ENCODE measurements at regions not wholly inside any gene's neighbourhood (a gene's known extent, or its start where the extent isn't known, plus 50 kb on each side); places are given as distances from the start of the nearest gene placed in this dataset.

DNA sequence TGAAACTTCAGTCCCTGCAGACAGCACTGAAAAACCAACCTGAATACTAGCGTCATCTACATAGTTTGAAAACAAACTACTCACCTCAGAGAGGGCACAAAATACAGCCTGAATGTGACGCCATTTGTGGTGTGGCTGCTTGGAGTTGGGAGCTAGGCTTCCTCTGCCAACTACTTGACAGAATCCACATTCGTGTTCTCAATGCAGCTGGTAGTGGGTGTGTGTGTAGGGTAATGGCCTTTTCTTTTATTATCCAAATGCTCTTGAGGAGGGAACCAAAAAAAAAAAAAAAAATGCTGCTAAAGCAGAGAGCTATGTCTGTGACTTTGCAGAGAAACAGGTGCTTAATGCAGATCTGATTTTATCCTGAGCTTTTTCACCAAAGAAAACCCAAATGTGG, 207.8 kb downstream of the OTOR start:
- TF ChIP-seq, protein P1, sequence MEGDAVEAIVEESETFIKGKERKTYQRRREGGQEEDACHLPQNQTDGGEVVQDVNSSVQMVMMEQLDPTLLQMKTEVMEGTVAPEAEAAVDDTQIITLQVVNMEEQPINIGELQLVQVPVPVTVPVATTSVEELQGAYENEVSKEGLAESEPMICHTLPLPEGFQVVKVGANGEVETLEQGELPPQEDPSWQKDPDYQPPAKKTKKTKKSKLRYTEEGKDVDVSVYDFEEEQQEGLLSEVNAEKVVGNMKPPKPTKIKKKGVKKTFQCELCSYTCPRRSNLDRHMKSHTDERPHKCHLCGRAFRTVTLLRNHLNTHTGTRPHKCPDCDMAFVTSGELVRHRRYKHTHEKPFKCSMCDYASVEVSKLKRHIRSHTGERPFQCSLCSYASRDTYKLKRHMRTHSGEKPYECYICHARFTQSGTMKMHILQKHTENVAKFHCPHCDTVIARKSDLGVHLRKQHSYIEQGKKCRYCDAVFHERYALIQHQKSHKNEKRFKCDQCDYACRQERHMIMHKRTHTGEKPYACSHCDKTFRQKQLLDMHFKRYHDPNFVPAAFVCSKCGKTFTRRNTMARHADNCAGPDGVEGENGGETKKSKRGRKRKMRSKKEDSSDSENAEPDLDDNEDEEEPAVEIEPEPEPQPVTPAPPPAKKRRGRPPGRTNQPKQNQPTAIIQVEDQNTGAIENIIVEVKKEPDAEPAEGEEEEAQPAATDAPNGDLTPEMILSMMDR (IDR thresholded peaks at IDR 0.05; ENCODE audit: low read depth, low read length) = no peak
- H3K27ac ChIP-seq = no peak overlapping the region
- no peaks in the 10 kb centered on the region for H3K27me3 ChIP-seq (ENCODE audit: insufficient read depth, low read depth, severe bottlenecking)
- no peaks in the 10 kb centered on the region for H3K36me3 ChIP-seq
- H3K4me3 ChIP-seq (ENCODE audit: low read depth, low read length) = no peak overlapping the region
- H3K9me3 ChIP-seq (ENCODE audit: severe bottlenecking) = peaks cover 6% of the 10 kb centered on the region
- no peak for DNase-seq

DNA sequence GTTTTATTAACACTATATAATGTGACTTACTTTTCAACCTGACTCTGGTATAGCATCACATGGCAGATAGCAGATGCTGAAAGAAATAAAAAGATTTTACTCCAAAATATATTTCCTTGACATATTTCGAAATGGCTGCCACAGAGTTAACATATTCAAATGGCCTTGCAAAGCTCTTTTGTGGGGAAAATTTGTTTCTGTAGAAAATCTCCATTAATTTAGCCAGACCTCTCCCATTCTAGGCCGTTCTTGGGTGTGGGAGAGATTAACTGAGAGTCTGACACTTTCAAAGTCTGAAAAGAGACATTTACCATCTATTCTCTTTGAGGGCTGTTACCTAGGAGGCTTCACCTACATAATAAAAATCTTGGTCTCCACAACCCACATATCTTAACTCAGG, 217.2 kb downstream of the OTOR start:
- no peak for DNase-seq
- H3K36me3 ChIP-seq = no peaks in the 10 kb centered on the region
- no peaks in the 10 kb centered on the region for H3K27me3 ChIP-seq (ENCODE audit: insufficient read depth, low read depth, severe bottlenecking)
- no peak overlapping the region for H3K4me3 ChIP-seq (ENCODE audit: low read depth, low read length)
- H3K27ac ChIP-seq = no peak overlapping the region
- TF ChIP-seq, protein P1 (IDR thresholded peaks at IDR 0.05; ENCODE audit: low read depth, low read length) = no peak
- peaks cover 6% of the 10 kb centered on the region for H3K9me3 ChIP-seq (ENCODE audit: severe bottlenecking)

DNA sequence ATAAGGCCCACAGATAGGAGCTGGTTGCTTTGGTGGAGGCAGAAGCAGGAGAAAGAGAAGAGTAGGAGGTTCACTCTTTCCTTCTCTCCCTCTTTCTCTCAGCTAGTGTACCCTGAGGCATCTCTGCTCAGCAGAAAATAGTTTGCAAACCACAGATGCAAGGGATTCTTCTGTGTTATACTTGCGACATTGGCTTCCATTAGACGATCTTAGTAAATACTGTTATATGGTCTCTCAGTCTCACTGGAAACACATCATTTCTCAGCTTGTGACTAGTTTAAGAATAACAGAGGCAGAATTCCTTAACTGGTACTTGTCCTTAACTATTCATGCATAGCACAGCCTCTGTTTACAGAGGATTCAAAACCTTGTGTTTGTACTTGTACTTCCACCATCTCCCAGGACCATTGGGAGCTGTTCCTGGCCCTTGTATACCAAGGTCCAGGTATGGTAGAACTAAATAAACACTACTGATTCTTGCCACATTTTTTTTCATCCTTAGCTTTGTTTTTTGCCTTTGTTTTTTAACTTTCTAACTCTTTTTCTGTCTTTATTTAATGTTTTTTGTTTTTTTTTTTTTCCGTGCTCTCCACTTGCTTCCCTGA, 218.2 kb downstream of the OTOR start:
- Histone ChIP-seq H3K27me3 (ENCODE audit: insufficient read depth, low read depth, severe bottlenecking) (no peaks in the 10 kb centered on the region), H3K27ac (no peak overlapping the region), H3K36me3 (no peaks in the 10 kb centered on the region), H3K9me3 (ENCODE audit: severe bottlenecking) (no peaks in the 10 kb centered on the region), H3K4me3 (ENCODE audit: low read depth, low read length) (no peak overlapping the region)
- DNase-seq = no peak
- TF ChIP-seq, protein P1 (IDR thresholded peaks at IDR 0.05; ENCODE audit: low read depth, low read length) = no peak

DNA sequence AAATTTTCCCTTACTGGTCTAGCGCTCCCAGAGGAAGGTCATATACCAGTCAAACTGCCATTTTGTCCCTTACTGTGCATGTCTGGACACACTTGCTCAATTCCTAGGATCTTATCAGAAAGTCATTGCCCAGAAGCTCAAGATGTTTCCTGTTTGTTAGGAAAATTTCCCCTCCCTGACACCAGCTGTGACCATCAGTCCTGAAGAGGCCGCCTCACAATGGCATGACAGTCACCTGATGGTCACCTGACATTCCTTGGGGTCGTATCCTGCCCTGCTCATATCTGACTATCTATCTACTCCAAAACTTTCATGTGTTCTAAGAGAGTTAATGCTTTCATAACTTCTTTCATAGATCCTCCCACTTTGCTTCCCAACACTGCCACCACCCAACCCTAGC, 219.9 kb downstream of the OTOR start:
- H3K27ac ChIP-seq = no peak overlapping the region
- no peaks in the 10 kb centered on the region for H3K9me3 ChIP-seq (ENCODE audit: severe bottlenecking)
- TF ChIP-seq, protein P1 (IDR thresholded peaks at IDR 0.05; ENCODE audit: low read depth, low read length) = no peak
- no peaks in the 10 kb centered on the region for H3K27me3 ChIP-seq (ENCODE audit: insufficient read depth, low read depth, severe bottlenecking)
- no peak for DNase-seq
- H3K4me3 ChIP-seq (ENCODE audit: low read depth, low read length) = no peak overlapping the region
- no peaks in the 10 kb centered on the region for H3K36me3 ChIP-seq

DNA sequence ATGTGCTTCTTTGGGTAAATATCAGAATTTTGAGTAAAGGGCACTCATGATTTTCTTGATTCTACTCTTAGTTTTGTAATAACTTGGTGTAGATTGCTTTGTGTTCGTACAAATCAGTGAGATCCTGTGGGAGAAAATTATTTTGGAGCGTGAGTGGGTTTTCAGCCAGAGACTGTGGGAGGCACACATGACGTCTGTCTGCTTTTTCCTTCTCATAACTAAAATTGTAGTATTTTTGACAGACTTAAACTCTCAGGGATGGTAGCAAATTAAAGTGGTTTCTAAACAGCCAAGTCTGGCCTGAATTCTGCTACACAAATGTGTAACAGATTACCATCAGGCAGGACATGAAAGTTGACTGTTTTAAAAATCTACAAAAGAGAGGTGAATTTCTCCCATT, 222.6 kb downstream of the OTOR start:
- TF ChIP-seq, protein P1 (IDR thresholded peaks at IDR 0.05; ENCODE audit: low read depth, low read length) = no peak
- Histone ChIP-seq H3K27me3 (ENCODE audit: insufficient read depth, low read depth, severe bottlenecking) (no peaks in the 10 kb centered on the region), H3K27ac (no peak overlapping the region), H3K36me3 (no peaks in the 10 kb centered on the region), H3K9me3 (ENCODE audit: severe bottlenecking) (no peaks in the 10 kb centered on the region), H3K4me3 (ENCODE audit: low read depth, low read length) (no peak overlapping the region)
- no peak for DNase-seq
